Colon (tissue), 2 donors: ENCODE measurements at regions not wholly inside any gene's neighbourhood (a gene's known extent, or its start where the extent isn't known, plus 50 kb on each side); places are given as distances from the start of the nearest gene placed in this dataset.
"Not testable (repeated sequence)": the region's sequence is repeated elsewhere in the genome, so short reads cannot be mapped to it uniquely, and the experiment has no call there.

ENCODE experiments used
- FAIRE-seq: peaks from 2 replicates; lab custom pipeline; 2012; peaks lifted over from hg19 to GRCh38; lab: Jason Lieb, UNC
- donor health status: control.
- donor health status: control.

DNA sequence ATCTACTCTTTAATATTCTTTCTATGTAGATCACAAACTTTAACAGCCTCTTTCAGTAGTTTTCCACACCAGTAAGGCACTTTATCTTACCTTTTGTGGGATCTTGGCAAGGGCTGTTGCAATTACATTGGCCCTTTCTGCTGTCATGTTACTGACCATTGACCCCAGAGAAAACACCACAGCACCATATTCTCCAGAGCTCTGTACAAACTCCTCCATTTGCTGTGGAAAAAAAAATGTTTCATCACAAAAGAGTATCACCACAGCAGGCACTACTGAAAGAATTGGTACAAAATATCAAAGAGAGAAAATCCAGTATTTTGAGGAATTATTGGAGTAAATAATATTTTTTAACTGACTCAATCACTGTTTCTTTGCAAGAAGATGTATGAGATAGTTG, 62.3 kb upstream of the UGT2A3 start:
- FAIRE-seq, result not testable (repeated sequence)

DNA sequence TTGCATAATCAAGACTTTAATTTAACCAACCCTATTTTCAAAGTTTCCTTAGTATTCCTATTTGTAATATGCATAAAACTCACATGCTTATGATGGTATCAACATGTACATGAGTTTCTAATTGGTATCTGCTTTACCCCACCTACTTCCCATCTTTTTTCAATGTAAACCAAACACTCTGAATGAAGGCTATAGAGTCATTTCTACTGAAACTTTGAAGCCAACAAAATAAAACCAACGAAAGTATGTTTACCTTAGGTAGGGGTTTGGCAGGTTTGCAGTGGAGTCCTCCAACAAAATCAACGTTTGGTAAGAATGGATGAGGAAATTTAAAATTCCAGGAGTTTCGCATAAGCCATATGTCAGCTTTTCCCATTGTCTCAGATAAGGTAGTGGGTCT, 66.4 kb upstream of the UGT2A3 start:
- FAIRE-seq, result peak; percentile 79

DNA sequence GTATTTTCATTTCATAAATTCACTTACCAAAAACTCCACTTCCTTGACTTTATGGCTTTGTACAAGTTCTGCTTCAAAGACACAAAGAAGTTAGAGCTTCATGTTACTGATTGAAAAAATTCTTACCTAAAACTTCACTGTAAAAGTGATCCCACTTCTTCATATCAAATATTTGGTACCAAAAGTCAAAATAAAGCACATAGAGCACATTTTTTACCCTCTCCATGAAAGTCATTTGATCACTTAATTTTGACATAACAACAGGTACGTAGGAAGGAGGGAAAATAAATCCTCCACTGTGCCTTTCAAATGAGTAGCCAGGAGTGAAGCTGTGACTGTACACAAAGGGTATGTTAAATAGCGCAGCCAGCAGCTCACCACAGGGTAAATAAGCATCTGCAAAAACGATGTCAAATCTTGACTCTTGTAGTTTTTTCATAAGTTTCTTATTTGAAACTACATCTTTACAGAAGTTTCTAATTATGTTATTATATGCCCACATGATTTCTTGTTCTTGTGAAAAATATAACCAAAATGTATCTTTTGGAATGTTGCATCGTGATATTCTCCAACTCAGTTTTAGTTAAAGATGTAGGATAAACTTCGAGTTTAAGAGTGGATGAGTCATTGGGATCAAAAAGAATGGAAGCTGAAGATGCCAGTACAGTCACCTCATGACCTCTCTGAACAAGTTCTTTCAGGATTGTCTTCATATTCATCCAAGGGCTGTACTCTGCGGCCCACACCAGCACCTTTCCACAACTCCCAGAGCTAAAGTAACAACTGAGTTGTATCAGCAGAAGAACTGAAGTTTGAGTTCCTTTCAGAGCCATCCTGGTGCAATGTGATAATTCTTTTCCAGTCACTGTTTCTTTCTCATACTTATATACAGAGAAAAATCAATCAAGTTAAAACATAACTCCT, 68.2 kb upstream of the UGT2A3 start:
- peak; percentile 96 for FAIRE-seq

DNA sequence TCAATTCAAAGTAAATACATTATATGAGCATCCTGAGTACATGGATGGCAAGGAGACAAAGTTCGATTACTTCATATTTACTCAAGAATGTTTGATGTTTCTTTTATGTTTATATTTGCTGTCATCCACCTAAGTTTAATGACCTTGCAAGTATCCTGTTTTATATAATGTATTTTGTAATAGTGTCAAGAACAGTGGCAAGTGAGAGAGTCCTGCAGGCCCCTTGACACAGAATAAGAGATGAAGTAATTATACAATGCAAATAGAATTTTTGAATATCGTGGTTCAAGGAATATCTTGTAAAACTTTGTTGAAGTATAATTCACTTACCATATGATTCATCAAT, 68.8 kb upstream of the UGT2A3 start:
- FAIRE-seq, result not testable (repeated sequence)

DNA sequence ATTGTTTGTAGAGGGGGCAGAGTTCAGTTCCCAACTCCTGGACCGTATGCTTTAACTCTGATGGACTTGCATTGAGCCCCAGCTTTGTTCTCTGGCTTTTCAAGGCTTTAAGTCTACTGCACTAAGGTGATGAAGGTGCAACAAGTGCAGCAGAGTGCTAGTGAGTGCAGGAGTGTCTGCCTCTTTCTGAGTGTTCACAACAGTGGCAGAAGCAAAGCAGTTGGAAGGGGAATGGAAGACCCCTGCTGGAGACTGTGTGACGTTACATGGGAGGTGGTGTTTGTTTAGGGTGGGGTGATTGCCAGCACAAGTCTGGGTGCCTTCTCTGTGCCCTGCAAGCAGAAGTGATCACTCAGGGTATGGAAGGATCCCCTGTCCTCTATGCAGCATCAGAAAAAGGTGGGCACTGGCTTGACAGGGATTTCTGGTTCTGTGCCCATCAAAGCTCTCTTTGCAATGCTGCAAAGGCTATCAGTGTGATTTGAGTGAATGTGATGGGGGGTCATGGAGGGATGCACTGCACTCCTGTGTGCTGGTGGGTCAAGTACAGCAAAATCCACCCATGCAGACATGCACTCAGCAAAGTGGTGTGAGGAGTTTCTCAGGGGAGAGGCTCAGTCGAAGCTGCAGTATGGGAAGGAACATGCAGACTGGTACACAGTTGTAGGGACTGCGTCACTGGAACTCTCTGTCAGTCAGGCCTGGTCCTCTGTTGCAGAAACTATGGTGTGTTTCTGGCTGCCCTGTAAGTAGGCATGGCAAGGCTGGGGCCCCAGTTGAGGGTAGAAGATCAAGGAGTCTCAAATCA, 70.9 kb upstream of the UGT2B7 start:
- no peak for FAIRE-seq

DNA sequence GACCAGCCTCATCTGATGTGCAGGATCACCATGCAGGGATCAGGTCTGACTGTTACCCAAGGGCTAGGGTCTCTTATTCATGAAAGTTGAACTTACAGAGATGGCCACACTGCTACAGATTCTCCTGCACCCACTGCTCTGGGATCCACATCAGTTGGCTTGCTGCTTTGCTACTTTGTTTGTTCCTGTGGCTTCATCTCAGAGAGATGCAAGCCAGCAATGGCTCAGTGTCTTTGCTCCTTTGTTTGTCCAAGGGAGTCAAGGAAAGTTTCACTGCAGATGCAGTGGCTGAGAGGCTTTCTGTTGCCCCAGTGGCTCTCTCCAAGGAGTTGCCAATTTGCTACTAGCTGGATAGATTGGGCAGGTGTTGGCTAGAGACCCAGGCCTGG, 70.3 kb upstream of the UGT2B7 start:
- no peak for FAIRE-seq

DNA sequence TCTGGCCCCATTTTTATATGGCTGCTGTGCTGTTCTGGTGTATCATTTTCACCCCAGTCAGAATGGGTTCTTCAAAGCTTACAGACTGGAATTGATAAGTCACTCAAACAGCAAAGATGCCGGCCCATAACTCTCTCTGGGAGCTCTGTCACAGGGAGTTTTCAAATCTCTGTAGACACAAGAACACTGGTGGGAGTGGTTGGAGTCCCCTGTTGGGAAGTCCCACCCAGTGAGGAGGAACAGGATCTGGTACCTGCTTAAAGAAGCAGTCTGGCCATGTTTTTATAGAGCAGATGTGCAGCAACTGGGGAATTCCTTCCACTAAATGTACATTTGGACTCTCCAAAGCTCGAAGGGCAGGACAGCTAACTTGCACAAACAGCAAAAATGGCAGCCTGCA, 69.3 kb upstream of the UGT2B7 start:
- no peak for FAIRE-seq

DNA sequence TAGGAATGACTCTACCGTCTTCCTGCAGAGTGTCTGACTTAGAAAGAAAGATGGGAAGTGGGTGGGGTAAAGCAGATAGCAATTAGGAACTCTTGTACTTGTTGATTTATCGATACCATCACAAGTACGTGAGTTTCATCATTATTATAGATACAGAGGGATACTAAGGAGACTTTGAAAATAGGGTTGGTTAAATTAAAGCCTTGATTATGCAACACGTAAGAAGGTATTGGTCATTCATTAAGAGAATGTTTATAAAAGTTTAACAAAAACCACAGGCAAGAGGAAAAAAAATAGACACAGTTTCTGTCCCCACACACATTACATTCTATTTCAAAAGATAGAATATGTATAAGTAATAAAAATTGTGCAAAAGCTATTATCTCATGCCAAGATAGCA, 65.9 kb upstream of the UGT2B7 start:
- FAIRE-seq, result no peak

DNA sequence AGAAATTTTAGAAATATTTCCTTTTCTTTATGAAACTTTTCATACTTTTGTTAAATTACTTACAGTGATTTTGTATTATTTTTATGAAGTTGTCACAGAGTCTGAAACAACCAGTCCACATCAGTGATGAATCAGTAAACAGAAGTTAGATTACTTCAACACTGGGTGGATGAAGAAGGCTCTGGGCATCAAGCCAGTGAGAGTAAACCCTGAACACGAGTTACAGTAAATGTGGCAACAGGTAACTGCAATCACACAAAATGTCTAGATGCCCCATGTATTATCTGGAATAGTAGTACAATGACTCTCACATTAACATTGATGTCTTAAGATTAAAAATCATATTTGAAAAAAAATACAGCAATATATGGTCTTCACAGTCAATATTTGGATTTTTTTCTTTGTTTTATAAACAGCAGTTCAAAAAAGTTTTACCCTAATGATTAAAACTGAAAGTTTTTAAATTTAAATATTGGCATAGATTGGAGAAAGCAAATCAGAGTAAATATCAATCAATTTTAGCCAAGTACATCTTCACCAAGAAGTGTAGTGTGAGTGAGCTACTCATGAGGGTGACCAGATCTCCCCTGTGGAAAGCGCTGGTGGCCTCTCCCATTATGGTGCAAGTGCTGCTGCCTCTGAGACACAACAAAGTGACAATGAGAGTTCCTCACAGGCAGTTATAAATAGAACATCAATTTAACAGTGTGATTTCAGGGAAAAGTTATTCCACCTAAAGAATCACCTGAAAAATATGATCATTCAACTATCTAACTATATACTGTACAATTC, 63.2 kb upstream of the UGT2B7 start:
- no peak for FAIRE-seq

DNA sequence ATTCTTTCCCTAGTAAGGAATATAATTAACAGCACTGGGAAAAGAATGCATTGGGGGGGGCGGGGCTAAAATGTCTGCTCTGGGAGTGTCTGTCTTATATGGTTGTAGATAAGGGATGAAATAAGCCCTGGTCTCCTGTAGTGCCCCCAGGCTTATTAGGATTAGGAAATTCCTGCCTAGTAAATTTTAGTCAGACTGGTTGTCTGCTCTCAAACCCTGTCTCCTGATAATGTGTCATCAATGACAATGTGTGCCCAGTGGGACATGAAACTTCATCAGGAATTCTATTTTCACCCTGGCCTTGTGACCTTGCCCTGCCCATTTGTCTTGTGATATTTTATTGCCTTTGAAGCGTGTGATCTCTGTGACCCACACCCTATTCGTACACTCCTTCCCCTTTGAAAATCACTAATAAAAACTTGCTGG, 61.9 kb upstream of the UGT2B7 start:
- not testable (repeated sequence) for FAIRE-seq

DNA sequence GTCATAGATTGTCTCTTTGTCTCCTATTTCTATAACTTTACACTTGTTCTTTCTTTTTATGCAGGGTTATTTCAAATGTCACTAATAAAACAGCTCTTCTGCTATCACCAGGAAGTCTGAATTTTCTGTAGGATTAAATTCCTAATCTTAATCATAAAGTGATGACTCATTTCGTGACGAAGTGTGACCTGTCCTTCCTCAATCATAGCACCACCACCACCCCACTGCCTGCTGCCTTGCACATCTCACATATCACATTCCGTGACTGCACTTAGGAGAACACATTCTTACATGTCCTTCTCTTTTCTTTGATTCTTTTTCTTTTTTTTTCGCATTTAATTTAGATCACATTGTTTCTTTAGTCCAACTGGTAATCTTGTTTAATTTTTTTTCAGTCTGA, 57.7 kb upstream of the UGT2B7 start:
- no peak for FAIRE-seq

DNA sequence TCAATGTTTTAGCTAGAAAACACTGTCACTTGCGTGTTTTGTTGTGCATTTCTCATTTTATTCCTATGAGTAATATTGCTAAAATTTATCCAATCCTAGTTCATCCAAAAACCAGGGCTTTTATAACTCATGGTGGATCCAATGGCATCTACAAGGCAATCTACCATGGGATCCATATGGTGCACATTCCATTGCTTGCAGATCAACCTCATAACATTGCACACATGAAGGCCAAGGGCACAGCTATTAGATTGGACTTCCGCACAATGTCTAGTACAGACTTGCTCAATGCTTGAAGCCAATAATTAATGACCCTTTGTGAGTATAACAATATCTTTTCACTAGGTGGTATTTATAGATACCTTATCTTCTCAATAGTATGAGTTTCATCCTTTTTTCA, 57.2 kb upstream of the UGT2B7 start:
- FAIRE-seq, result no peak

DNA sequence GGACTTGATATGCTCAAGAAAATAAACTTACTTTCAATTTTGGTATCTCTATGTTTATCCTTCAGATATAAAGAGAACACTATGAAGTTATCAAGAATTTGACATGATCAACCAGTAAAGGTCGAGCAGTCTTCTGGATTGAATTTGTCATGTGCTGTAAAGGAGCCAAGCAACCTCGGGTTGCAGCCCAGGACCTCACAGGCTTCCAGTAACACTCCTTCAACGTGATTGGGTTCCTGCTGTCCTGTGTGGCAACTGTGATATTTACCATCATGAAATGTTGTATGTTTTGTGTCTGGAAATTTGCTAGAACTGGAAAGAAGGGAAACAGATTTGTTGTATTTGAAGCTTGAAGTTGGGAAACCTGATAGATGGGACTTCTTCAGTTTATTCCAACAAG, 52.0 kb upstream of the UGT2B7 start:
- no peak for FAIRE-seq
